ES-I3 (cell line): ENCODE measurements at regions not wholly inside any gene's neighbourhood (a gene's known extent, or its start where the extent isn't known, plus 50 kb on each side); places are given as distances from the start of the nearest gene placed in this dataset.

ENCODE experiments used
- H3K36me3 ChIP-seq: 2 replicates; pipeline ENCODE4 v1.6.1; 2013; ENCODE audit warnings: mild to moderate bottlenecking, low read length, control low read depth, moderate library complexity; ENCODE audit not compliant: insufficient read depth
- H3K4me1 ChIP-seq: 2 replicates; pipeline ENCODE4 v1.6.1; 2013; ENCODE audit warnings: mild to moderate bottlenecking, control low read depth, low read length; ENCODE audit not compliant: insufficient read depth
- H3K9ac ChIP-seq: 2 replicates; pipeline ENCODE4 v1.6.1; 2013; ENCODE audit warnings: low read depth, mild to moderate bottlenecking, low read length, moderate library complexity
- H3K9me3 ChIP-seq: 2 replicates; pipeline ENCODE4 v1.6.1; 2013; ENCODE audit warnings: mild to moderate bottlenecking, low read length, moderate library complexity; ENCODE audit not compliant: control insufficient read depth, insufficient read depth

DNA sequence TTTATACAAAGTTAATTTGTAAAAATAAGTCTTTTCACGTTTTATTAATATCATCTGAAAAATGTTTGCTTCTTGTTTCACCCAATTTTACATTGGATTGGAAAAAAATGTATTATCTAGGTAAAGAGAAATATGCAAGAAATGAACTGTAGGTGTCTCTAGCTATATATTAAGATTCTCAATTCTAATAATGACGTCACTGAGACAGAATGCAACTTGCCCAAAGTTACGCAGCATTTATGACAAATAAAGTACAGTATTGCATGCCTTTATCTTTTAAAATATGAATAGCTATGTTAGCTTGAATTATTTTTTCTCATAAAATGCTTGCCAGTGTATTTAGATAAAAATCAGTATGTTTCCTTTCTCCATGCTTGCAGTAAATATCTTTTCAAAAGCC, 728.8 kb downstream of the RERGL start:
- no peak overlapping the region for H3K9ac ChIP-seq
- 0 out of 2 replicates have a peak, but pooled peaks cover 10% of the 10 kb centered on the region for H3K4me1 ChIP-seq
- H3K36me3 ChIP-seq = no peaks in the 10 kb centered on the region
- H3K9me3 ChIP-seq = no peaks in the 10 kb centered on the region

DNA sequence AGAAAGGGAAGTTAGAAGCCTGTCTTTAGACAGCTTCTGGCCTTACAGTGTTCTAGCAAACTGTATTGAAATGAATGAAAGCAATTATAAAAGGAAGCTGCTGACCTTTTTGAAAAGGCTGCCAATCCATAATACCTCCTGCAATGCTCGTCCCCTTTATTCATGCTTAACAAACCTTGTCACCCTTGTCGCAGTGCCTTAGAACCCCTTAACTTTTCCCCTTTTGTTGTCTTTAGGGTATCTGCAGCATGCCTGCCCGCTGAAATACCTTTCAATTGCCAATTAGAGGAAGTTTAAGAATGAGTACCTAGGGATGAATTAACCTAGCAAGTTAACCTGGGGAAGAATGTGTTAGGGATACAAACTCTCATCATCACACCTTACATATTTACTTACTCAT, 731.2 kb downstream of the RERGL start:
- no peak overlapping the region for H3K9ac ChIP-seq

GRCh38 chr12:17357396-17357795, 732.6 kb downstream of the RERGL start:
- no peaks in the 10 kb centered on the region for H3K36me3 ChIP-seq
- 0 out of 2 replicates have a peak, but pooled peaks cover 10% of the 10 kb centered on the region for H3K4me1 ChIP-seq
- no peaks in the 10 kb centered on the region for H3K9me3 ChIP-seq
- no peak overlapping the region for H3K9ac ChIP-seq

More for the DNA sequence above, 731.2 kb downstream of the RERGL start:
- Histone ChIP-seq H3K9me3 (no peaks in the 10 kb centered on the region), H3K36me3 (no peaks in the 10 kb centered on the region), H3K4me1 (0 out of 2 replicates have a peak, but pooled peaks cover 10% of the 10 kb centered on the region)

- 0 out of 2 replicates have a peak, but pooled peaks cover under 1% of the 10 kb centered on the region for H3K4me1 ChIP-seq
These were observed 737.8 kb downstream of the RERGL start for GRCh38 chr12:17352164-17352563.

DNA sequence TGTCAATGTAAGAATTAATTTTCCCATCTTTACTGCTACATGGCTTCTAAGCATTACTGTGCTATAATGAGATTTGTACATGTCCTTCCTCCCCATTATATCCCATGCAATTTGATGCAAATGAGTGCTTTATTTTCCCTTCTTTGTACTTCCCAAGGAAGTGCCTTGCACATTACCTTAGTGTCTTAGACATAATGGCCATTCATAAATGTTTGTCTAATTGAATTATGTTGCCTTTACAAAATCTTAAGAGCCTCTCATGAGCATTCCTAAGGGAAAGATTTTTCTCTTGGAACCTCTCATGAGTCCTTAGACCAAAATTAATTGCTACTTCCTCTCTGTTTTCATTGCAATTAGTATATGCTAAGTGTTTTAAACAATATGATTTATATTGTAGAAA, 741.7 kb downstream of the RERGL start:
- Histone ChIP-seq H3K9ac (no peak overlapping the region), H3K4me1 (no peaks in the 10 kb centered on the region), H3K9me3 (no peaks in the 10 kb centered on the region), H3K36me3 (no peaks in the 10 kb centered on the region)

More at GRCh38 chr12:17352164-17352563, 737.8 kb downstream of the RERGL start:
- no peak overlapping the region for H3K9ac ChIP-seq
- H3K9me3 ChIP-seq = no peaks in the 10 kb centered on the region
- H3K36me3 ChIP-seq = no peaks in the 10 kb centered on the region

DNA sequence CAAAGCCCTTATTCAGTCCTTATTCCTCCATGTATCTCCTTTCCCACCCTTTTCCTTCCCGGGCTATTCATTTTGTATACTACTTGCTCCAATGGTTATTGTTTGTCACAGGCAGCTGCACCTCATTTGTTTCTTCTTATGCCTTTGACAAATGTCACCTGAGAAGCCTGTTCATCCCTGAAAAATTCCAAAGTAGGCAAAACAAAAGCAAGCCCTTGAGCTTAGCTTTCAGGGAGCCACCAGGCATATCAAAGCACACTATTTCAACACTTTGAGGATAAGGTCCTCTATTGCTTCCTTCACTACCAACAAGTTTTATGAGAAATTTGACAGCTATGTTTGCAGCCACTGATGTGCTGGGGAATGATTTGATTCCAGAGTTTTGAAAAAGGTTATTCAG, 738.7 kb upstream of the LMO3 start:
- Histone ChIP-seq H3K36me3 (no peaks in the 10 kb centered on the region), H3K9me3 (no peaks in the 10 kb centered on the region), H3K9ac (no peak overlapping the region), H3K4me1 (no peaks in the 10 kb centered on the region; the same call in 1 of the 2 replicates)

DNA sequence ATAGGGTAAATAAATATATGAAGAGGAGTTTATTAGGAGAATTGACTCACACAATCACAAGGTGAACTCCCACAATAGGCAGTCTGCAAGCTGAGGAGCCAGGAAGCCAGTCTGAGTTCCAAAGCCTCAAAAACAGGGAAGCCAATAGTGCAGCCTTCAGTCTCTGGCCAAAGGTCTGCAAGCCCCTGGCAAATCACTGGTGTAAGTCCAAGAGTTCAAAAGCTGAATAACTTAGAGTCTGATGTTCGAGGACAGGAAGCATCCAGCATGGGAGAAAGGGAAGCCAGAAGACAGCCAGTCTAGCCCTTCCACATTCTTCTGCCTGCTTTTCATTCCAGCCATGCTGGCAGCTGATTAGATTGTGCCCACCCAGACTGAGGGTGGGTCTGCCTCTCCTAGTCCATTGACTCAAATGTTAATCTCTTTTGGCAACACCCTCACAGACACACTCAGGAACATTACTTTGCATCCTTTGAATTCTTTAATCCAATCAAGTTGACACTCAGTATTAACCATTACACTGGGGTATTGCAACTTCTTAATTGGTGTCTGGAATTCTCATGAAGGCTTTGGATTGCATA, 736.5 kb upstream of the LMO3 start:
- H3K9me3 ChIP-seq = no peaks in the 10 kb centered on the region
- no peaks in the 10 kb centered on the region; the same call in 1 of the 2 replicates for H3K4me1 ChIP-seq
- H3K9ac ChIP-seq = no peak overlapping the region
- H3K36me3 ChIP-seq = no peaks in the 10 kb centered on the region

- Histone ChIP-seq H3K36me3 (no peaks in the 10 kb centered on the region), H3K9ac (no peak overlapping the region), H3K4me1 (no peaks in the 10 kb centered on the region), H3K9me3 (no peaks in the 10 kb centered on the region)
These were observed 729.5 kb upstream of the LMO3 start for GRCh38 chr12:17335487-17335886.

DNA sequence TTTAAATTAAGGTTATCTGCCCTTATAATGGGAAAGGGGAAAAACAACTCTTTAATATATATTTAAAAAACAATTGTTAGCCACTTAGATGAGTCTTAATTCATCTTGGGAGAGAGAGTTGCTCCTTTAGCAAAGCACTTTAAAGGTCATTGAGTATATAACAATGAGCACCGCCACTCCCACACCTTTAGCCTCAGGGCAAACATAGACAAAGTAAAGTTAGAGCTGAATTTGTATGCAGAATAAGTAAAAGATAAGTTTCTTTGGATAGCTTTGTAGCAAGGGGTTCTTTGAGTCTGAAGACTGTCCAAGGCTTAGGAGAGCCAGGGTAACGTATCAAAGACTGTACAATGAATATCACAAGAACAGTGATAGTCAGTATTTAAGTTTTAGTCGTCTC, 728.8 kb upstream of the LMO3 start:
- no peaks in the 10 kb centered on the region for H3K4me1 ChIP-seq
- H3K9me3 ChIP-seq = no peaks in the 10 kb centered on the region
- H3K9ac ChIP-seq = no peak overlapping the region
- H3K36me3 ChIP-seq = no peaks in the 10 kb centered on the region

GRCh38 chr12:17333287-17333686, 727.3 kb upstream of the LMO3 start:
- Histone ChIP-seq H3K36me3 (no peaks in the 10 kb centered on the region), H3K4me1 (no peaks in the 10 kb centered on the region), H3K9me3 (no peaks in the 10 kb centered on the region), H3K9ac (no peak overlapping the region)

- no peaks in the 10 kb centered on the region for H3K36me3 ChIP-seq
These were observed 720.7 kb upstream of the LMO3 start for GRCh38 chr12:17326649-17327048.

GRCh38 chr12:17322090-17322489, 716.1 kb upstream of the LMO3 start:
- Histone ChIP-seq H3K9me3 (no peaks in the 10 kb centered on the region), H3K4me1 (no peaks in the 10 kb centered on the region), H3K9ac (no peak overlapping the region), H3K36me3 (no peaks in the 10 kb centered on the region)

More at GRCh38 chr12:17326649-17327048, 720.7 kb upstream of the LMO3 start:
- H3K9ac ChIP-seq = no peak overlapping the region
- H3K9me3 ChIP-seq = no peaks in the 10 kb centered on the region
- H3K4me1 ChIP-seq = no peaks in the 10 kb centered on the region

DNA sequence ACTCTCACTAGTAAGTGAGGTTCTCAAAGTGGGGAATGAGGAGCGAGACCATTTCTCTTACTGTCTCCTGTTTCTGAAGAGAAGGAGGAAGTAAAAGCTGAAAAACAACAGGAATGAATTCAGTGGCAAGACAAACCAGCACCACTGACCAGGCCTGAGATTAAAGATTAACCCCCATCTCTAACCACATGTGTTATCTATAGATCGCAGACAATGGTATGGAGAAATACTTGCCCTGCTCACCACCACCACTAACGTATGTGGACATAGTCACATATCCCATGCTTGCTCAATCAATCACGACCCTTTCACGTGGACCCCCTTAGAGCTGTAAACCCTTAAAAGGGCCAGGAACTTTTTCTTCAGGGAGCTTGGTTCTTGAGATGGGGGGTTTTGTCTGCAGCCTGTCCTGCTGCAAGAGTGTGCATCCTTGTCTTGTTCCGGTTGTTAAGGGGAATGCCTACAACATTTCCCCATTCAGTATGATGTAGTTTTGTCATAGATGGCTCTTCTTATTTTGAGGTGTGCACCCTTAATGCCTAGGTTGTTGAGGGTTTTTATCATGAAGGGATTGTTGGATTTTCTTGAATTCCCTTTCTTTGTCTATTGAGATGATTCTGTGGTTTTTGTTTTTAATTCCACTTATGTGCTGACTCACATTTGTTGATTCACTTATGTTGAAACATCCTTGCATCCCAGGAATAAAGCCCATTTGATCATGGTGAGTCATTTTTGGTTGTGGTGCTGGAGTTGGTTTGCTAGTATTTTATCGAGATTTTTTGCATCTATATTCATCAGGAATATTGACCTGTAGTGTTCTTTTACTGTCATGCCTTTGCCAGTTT, 698.8 kb upstream of the LMO3 start:
- Histone ChIP-seq H3K36me3 (no peaks in the 10 kb centered on the region), H3K9ac (no peak overlapping the region), H3K9me3 (peaks cover 8% of the 10 kb centered on the region), H3K4me1 (no peaks in the 10 kb centered on the region)

- H3K9me3 ChIP-seq = peaks cover 8% of the 10 kb centered on the region
- no peaks in the 10 kb centered on the region for H3K36me3 ChIP-seq
- no peak overlapping the region for H3K9ac ChIP-seq
- no peaks in the 10 kb centered on the region for H3K4me1 ChIP-seq
These were observed 696.0 kb upstream of the LMO3 start for GRCh38 chr12:17302001-17302400.

GRCh38 chr12:17301544-17301943, 695.6 kb upstream of the LMO3 start:
- H3K36me3 ChIP-seq = no peaks in the 10 kb centered on the region
- H3K4me1 ChIP-seq = no peaks in the 10 kb centered on the region
- H3K9ac ChIP-seq = no peak overlapping the region
- peaks cover 8% of the 10 kb centered on the region for H3K9me3 ChIP-seq
